ENCODE measurements at regions not wholly inside any gene's neighbourhood (a gene's known extent, or its start where the extent isn't known, plus 50 kb on each side); places are given as distances from the start of the nearest gene placed in this dataset.
A peak's percentile ranks its signal among the peaks of the same experiment; 100 is the strongest.
"Not testable (repeated sequence)": the region's sequence is repeated elsewhere in the genome, so short reads cannot be mapped to it uniquely, and the experiment has no call there.

- DNase-seq (ENCODE audit: low spot score): not testable (repeated sequence)
These were observed 1764.4 kb upstream of the SEL1L start for GRCh38 chr14:83298016-83298415.

- peak; percentile 3 for DNase-seq (ENCODE audit: low spot score)
These were observed 1766.9 kb upstream of the SEL1L start for GRCh38 chr14:83300476-83301064.

GRCh38 chr14:83301791-83302190 is 1768.1 kb upstream of the SEL1L start:
- DNase-seq (ENCODE audit: low spot score): no peak

- DNase-seq (ENCODE audit: low spot score): no peak
These were observed 1775.6 kb upstream of the SEL1L start for GRCh38 chr14:83309211-83309610.

- no peak for DNase-seq (ENCODE audit: low spot score)
These were observed 1776.2 kb upstream of the SEL1L start for GRCh38 chr14:83309833-83310232.

- no peak for DNase-seq (ENCODE audit: low spot score)
These were observed 1778.9 kb upstream of the SEL1L start for GRCh38 chr14:83312511-83312910.

GRCh38 chr14:83314764-83315163 is 1781.1 kb upstream of the SEL1L start:
- no peak for DNase-seq (ENCODE audit: low spot score)

- DNase-seq (ENCODE audit: low spot score): no peak
These were observed 1782.7 kb upstream of the SEL1L start for GRCh38 chr14:83316356-83316755.

GRCh38 chr14:83320837-83321236 is 1787.2 kb upstream of the SEL1L start:
- DNase-seq (ENCODE audit: low spot score): no peak

- DNase-seq (ENCODE audit: low spot score): no peak
These were observed 1797.9 kb upstream of the SEL1L start for GRCh38 chr14:83331513-83331912.

GRCh38 chr14:83342590-83342989 is 1808.9 kb upstream of the SEL1L start:
- peak; percentile 9 for DNase-seq (ENCODE audit: low spot score)

GRCh38 chr14:83347874-83348273 is 1814.2 kb upstream of the SEL1L start:
- DNase-seq (ENCODE audit: low spot score): peak; percentile 1

- DNase-seq (ENCODE audit: low spot score): no peak
These were observed 1822.0 kb upstream of the SEL1L start for GRCh38 chr14:83355609-83356008.

GRCh38 chr14:83356080-83356479 is 1822.4 kb upstream of the SEL1L start:
- DNase-seq (ENCODE audit: low spot score): no peak

- DNase-seq (ENCODE audit: low spot score): no peak
These were observed 1838.6 kb upstream of the SEL1L start for GRCh38 chr14:83372271-83372670.

- DNase-seq (ENCODE audit: low spot score): no peak
These were observed 1845.8 kb upstream of the SEL1L start for GRCh38 chr14:83379436-83379835.

GRCh38 chr14:83384253-83384652 is 1850.6 kb upstream of the SEL1L start:
- DNase-seq (ENCODE audit: low spot score): no peak

GRCh38 chr14:83395321-83395720 is 1861.7 kb upstream of the SEL1L start:
- DNase-seq (ENCODE audit: low spot score): no peak

GRCh38 chr14:83416476-83416875 is 1882.8 kb upstream of the SEL1L start:
- DNase-seq (ENCODE audit: low spot score): no peak

GRCh38 chr14:83419420-83419819 is 1885.8 kb upstream of the SEL1L start:
- no peak for DNase-seq (ENCODE audit: low spot score)

GRCh38 chr14:83421711-83422110 is 1888.1 kb upstream of the SEL1L start:
- DNase-seq (ENCODE audit: low spot score): no peak

GRCh38 chr14:83425138-83425537 is 1891.5 kb upstream of the SEL1L start:
- no peak for DNase-seq (ENCODE audit: low spot score)

- no peak for DNase-seq (ENCODE audit: low spot score)
These were observed 1892.1 kb upstream of the SEL1L start for GRCh38 chr14:83425706-83426105.

- no peak for DNase-seq (ENCODE audit: low spot score)
These were observed 1900.0 kb upstream of the SEL1L start for GRCh38 chr14:83433618-83434017.

GRCh38 chr14:83441801-83442200 is 1908.1 kb upstream of the SEL1L start:
- DNase-seq (ENCODE audit: low spot score): no peak
